Mesenteric fat pad (tissue), 1 donor: ENCODE measurements at regions not wholly inside any gene's neighbourhood (a gene's known extent, or its start where the extent isn't known, plus 50 kb on each side); places are given as distances from the start of the nearest gene placed in this dataset.
"Not testable (repeated sequence)": the region's sequence is repeated elsewhere in the genome, so short reads cannot be mapped to it uniquely, and the experiment has no call there.

Source experiments
- DNase-seq: peaks from one replicate; pipeline ENCODE4 v3.0.0-alpha.2; 2020; ENCODE audit warnings: low spot score
- donor health status: DM: yes; HTN: yes; CAD: no.

DNA sequence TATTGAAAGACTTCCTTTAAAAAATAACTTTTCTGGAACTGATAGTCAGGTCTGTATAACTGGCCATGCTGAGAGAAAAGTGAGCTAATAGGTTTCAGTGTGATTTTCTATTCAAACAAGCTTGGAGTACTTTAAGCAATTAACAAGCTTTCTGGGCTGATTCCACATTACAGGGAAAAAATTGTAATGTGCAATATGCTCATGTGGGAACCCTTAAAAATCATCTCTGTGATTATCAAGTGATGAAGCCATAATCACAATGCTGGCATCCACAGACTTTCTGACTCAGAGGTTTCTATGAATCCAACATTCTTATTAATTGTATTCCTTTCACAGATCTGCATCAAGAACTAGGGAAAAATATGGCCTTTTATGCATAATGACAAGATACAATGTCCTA is 212.2 kb upstream of the ACO1 start:
- DNase-seq: no peak

DNA sequence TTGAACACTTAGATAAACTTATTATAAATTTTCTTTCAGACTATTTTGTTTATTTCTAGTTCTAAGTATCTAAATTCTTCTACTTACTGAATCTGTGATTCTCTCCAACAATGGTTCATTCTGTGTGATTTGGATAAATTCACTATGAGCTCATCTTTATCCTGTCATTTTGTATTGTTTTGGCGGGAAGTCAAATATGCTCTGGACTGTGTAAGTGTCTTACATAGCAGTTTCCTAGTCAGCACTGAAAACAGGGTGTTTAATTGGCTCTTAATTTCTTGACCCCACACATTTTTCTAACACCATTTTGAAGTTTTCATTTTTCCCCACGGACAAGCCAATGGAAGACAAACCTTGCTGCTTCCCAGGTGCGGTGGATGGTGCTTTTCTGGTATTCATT is 207.0 kb upstream of the ACO1 start:
- no peak for DNase-seq

DNA sequence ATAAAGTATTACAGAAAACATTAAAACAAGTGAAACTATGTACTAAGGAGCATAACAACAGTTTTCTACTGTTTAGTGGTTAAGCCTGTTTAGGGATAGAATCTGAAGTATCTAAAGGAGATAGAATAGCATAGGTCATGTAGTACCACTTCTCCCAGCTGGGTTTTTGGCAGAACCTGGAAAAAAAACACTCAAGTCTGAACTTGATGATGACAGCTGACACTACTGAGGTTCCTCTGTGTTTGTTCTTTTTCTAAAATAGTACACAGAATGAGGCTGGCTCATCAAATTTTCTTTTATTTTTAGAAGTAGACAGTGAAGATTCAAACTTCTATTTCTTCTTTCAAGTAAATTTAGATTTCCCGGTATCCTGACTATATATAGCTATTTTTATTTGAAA is 203.8 kb upstream of the ACO1 start:
- DNase-seq: no peak

DNA sequence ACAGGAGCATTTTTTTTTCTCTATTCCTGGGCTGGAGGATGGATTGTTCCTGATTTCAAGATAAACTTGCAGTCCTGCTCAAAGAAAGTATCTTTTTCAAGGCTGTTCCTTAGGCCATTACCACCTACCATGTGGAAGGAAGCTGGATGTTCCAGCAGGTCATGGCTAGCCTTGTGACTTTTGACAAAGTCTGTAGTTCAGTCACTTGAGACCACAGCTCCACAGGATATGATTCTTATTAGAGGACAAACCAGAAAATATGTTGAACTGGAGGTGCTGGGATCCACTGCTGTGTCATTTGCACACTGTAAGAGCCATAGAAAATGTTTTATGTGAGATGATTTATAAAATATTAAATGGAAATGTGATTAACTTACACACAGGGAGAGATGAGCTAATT is 184.2 kb upstream of the ACO1 start:
- DNase-seq: no peak

DNA sequence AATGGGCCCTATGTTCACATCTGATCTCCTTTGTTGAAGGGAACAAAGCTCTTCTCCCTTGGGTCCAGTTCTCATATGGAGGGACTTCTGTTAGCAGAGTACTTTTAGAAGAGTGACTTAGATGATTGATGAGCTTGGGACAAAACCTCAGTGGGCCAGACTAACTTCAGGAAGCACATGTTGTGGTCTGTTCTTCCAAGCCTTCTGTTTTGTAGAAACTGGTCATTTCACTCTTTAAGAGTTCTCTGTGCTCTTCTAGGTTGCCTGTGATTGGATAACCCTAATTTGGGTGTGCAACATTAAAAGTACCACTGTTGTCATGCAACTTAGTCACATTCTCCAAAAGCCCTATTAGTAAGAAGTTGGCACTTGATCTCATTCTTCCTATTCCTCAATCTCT is 183.5 kb upstream of the ACO1 start:
- DNase-seq: no peak

DNA sequence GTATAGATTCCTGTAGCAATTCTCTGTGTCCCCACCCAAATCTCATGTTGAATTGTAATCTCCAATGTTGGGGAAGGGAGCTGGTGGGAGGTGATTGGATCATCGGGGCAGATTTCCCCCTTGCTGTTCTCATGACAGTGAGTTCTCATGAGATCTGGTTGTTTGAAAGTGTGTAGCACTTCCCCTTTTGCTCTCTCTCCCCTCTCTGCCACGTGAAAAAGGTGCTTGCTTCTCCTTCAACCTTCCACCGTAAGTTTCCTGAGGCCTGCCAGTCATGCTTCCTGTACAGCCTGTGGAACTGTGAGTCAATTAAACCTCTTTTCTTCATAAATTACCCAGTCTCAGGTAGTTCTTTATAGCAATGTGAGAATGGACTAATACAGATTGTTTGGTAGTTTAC is 175.3 kb upstream of the ACO1 start:
- not testable (repeated sequence) for DNase-seq

DNA sequence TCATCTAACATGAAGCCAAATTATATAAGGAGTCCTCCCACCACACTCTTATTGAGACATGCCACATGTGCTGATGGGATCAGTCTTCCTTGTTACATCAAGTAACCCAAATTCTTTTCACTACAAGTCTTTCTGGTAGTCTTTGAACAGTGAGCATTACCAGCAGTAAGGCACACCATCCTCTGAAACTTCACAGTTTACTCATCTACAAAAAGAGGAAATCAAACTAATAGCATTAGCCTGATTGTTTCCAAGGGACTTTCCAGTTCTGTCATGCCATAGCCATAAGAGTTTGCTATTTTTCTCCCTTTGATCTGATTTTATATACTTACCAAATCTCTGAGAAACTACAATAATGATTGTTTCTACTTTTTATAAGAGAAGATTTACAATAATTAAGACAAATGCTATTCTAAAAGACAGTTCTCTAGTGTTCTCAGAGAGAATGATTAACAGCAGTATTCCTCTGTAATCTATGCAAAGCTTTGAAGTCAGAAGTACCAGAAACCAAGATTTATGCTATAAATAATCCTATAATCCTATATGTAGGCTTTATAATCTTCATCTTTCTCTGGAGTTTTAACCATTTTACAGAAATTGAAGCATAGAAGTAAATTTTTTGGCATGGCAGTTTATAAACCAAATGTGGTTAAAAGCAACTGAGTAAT is 166.2 kb upstream of the ACO1 start:
- no peak for DNase-seq

DNA sequence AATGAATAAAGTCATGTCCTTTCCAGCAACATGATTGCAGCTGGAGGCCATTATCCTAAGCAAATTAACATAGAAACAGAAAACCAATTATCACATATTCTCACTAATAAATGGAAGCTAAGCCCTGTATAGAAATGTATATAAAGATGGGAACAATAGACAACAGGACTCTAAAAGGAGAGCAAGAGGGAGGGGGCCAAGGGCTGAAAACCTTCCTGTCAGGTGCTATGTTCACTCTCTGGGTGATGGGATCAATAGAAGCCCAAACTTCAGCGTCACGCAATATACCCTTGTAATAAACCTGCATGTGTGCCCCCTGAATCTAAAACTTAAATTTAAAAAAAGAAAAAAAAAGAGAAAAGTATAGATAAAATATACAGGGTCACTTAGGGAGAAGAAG is 163.7 kb upstream of the ACO1 start:
- DNase-seq: no peak

DNA sequence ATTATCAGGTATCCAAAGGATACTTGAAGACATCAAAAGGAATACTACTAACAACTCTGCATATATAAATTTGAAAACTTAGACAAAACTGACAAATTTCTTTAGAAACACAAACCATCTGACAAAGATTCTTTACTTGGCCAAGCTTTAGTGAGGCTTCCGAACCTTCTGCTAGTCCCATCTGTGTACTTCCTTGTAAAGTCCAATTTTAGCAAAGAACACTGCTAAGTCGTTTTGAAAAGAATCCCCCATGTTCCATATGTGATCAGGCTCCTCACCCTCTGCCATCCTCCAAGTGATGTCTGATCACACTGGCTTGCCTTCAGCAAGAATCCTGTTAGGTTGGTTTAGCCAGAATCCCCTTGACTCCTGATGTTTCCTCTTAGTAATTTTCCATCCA is 150.0 kb upstream of the ACO1 start:
- DNase-seq: no peak

DNA sequence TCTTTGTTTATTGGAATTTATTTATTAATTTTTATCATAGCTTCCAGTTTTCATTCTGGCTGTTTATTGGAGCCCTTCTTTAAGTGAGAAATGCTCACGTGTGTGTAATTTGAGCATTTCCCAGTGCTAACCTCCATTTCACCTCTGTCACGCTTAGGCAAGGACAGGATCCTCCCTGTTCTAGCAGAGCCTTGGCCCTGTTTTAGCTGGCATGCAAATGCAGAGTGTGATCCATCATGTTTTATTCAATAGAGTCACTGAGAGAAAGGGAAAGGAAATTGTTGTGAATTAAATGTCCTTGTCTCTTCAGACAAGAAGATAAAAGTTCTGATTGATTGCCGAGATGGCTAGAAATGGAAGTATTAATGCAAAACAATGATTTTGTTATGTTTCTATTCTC is 137.3 kb upstream of the ACO1 start:
- no peak for DNase-seq

DNA sequence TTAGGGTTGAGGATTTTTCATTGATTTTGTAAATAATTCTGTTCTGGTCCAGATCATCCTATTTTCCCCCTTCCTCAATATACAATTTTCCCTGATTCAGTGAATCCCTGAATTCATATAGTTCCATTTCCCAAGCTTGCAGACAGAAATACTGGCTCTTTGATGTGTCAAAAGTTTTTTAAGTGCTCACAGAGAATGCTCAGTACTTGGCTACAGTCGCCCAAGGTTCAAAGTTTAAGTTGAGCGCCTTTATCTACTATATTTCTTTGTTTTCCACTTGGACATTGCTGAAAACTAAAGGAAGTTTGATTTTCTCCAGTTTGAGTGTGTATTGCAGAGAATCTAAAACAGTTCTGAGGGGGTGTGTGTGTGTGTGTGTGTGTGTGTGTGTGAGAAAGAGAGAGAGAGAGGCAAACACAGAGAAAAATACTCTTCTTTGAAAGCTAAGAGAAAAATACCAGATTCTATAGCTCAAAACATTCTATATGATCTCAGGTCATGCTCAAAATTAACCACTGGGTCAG is 136.2 kb upstream of the ACO1 start:
- no peak for DNase-seq

DNA sequence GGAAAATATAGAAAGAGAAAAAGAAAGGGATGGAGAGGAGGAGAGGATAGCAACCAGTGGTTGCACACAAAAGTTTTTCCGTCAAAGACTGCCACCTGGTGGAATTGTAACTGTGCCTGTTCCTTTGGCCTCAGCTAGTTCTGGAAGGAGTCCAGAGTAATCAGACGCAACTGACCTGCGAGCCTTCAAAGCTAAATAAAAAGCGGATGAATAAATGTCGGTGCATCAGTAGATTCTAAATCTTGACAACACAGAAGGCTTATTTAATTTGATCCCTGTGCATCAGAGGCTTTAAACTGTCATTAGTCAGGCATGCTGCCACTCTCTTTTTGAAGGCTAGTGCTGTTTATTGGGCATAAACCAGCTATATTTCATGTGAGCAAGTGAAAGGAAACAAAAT is 132.9 kb upstream of the ACO1 start:
- DNase-seq: no peak

DNA sequence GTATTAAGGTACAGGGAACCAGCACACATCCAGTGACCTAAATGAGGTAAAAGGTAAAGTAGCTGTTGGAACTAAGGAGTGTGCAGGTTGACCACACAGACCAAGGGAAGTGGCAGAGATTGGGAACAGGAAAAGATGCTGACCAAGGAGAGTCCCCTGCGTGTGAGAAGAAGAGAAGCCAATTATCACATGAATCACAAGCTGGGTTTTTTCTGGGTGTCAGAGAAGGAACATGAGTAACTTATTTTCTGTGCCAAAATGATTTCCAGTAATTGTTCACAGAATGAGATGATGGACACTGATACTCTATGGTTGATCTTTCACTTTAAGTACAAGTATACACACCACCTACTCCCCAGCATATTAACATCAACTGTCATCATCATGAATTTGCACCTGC is 130.7 kb upstream of the ACO1 start:
- no peak for DNase-seq

DNA sequence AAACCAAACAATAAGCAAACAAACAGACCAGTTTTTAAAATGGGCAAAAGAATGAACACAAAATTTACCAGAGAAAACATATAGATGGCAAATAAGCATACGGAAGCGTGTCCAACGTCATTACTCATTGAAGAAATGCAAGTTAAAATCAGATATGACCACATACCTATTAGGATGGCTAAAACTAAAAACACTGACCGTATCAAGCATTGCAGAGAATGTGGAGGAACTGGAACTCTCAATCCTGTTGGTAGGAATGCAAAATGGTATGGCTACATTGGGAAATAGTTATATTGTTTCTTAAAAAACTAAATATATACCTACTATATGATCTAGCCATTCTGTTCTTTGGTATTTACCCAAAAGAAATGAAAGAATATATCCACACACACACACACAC is 129.4 kb upstream of the ACO1 start:
- no peak for DNase-seq

DNA sequence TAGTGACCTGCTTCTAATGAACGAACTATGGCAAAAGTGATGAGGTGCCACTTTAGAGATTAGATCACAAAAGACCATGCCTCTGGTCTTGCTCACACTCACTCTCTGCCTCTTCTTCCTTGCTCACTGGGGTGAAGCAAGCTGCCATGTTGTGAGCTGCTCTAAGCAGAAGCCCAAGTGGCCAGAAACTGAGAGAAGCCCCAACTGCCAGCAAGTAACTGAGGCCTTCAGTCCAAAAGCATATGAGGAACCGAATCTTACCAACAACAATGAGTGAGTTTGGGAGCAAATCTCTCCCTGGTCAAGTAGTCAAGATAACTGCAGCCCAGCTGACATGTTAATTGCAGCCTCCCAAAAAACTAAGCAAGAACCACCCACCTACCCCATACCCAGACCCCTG is 126.0 kb upstream of the ACO1 start:
- no peak for DNase-seq

DNA sequence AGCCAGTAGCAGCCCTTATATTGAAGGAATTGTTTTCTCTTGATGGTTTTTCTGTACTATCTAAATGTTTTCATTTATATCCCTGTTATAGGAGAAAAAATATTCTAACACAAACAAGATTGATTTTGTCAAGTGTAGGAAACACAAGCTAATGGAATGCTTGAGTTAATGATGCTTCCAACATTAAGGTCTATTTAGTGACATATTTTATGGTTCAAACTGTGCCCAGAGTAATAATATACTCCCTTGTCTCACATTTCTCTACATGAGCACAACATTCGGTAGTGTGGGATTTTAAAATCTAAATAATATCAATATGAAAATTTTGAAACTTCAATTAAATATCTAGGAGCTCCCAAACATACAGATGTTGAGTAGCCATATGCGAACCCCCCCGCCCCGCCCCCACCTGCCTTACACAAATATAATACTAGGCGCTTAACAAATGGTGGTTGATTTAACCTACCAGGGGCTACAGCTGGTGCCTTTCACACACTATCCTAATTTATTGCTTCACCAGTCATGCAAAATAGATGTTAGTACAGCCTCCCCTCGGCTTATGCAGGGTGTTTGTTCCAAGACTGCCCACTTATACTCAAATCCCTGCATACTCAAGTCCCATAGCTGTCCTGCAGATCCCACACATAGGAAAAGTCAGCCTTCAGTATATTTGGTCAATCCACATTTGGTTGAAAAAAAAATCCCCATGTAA is 124.1 kb upstream of the ACO1 start:
- no peak for DNase-seq

DNA sequence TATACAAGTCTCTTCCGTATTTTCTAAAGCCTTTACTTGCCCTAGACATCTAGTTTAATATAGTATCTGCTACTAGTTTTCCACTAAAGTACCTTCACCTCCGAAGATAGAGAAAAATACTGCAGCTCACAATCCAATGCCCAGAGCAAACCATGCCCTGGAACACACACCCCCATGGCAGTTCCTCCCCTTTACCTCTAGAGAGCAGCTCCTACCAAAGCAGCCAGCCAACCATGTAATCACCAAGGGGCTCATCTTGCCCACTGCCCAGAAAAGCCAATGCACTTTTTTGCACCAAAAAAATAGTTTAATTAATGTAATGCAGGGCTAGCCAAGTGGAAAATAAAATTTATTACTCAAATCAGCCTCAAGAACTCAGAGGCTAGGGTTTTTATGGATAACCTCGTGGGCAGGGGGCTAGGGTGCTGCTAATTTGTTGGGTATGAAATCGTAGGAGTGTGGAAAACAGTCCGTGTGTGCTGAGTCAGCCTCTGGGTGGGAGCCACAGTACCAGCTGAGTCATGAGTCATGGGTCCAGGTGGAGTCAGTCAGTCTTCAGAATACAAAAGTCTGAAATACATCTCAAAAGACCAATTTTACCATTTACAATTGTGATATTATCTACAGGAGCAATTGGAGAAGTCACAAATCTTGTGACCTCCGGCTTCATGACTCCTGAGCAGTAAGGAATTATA is 120.1 kb upstream of the ACO1 start:
- DNase-seq: no peak

DNA sequence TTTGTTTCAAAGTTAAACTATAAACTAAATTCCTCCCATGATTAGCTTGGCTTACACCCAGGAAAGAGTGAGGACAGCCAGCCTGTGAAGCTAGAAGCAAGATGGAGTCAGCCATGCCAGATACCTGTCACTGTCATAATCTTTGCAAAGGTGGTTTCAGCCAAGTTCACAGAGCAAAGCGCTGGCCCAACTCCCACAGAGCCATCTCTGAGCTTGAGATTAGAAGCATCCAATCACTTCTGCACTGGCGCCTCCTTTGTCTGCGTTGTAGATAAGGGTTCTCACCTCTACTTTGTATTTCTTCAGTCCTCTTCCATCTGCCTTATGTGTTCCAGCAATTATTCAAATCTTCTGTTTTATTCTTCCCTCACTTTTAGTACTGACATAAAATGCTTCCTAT is 119.4 kb upstream of the ACO1 start:
- no peak for DNase-seq

DNA sequence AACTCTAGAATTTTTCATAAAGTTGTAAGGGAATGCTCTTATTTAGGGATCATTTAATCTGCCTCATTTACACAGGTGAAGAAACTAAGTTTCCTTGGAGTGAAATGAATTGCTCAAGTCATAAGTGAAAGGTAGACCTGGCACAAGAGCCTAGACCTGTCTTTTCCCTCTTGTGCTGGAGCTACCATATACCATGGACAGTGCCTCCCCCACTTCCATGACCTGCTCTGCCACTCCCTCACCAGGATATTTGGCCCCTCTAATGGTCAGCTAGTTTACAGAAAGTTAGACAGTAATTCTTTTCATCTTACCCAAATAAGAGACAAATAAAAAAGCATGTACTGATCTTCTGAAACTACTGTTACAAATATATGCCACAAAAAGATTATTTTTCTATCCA is 105.5 kb upstream of the ACO1 start:
- DNase-seq: no peak

DNA sequence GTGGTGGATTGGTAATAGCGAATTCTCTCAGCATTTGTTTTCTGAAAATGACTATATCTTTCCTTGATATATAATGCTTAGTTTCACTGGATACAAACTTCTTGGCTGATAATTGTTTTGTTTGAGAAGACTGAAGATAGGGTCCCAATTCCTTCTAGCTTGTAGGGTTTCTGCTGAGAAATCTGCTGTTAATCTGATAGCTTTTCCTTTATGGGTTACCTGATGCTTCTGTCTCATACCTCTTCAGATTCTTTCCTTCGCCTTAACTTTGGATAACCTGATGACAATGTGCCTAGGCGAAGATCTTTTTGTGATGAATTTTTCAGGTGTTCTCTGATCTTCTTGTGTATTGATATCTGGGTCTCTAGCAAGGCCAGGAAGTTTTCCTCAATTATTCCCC is 94.7 kb upstream of the ACO1 start:
- DNase-seq: no peak

DNA sequence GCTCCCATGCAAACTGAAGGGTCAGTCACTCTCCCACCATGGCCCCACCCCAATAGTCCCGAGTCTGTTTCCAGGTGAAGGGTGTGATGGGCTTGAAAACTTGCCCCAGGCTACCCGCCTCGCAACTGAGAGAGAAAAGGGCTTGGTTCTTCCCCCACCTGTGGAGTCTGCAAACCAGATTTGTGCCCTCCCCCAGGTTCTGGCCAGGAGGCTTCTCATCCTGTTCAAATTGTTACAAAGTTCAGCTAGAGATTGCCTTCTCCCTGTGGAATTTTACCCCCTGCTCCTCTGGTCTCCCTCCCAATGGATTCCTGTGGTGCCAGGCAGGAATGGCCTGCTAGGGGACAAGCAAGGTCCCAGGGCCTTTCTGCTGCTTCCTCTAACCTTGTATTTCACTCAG is 93.1 kb upstream of the ACO1 start:
- no peak for DNase-seq

DNA sequence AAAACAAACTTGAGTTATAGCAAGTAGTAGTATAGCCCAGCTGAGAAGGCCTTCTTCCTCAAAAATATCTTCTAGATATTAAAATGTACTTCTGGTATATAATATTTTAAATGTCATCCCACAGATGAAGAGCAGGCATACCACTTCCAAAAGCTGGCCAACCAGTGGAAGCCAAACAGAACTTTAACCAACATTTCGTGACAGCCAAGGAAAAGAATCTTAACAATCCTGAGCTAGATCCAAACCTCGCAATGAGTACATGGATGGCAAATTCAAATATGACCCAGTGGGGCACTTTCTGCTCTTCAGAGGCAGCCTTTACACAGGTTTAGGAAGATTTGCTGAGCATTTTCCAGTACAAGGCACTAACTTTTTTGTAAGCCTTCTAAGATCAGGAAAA is 91.8 kb upstream of the ACO1 start:
- no peak for DNase-seq

DNA sequence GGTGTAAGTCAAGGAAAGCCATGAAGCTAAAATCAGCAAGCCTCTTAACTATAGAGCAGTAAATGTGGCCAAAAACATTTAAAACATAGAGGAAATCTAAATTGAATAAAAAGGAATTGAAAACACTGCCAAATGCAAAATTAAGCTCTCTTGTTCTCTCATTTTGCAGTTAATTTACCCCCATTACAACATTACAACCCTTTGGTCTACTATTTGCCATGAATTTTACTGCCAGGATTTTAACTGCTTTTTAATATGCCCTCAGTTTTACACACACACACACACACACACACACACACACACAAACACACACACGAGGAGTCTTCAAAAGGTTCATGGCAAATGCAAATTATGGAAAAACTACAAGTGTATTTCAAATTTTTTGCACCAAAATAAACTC is 91.4 kb upstream of the ACO1 start:
- DNase-seq: no peak
